ENCODE measurements at regions not wholly inside any gene's neighbourhood (a gene's known extent, or its start where the extent isn't known, plus 50 kb on each side); places are given as distances from the start of the nearest gene placed in this dataset.

DNA sequence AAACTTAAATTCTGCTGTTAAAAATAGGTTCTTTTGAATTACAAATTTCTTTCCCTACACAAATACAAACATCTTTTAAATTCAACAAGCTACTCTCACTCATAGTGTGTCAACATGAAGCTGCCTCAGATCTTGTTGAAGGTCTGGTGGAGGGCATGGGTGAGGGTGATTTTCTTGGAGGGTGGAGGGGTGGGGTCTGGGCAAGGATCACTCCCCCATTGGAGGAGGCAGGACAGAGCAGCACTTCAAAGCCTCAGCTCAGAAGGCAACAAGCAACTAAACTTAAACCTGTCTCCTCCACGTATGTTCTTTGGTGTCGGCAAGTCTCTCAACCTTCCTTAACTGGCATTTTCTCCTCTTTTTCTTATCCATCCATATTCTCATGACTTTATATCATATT is 730.9 kb downstream of the NR2F2 start:
- DNase-seq (ENCODE audit: low read depth), result no peak
- H3K4me3 ChIP-seq (ENCODE audit: low read depth, low read length), result no peak overlapping the region
- TF ChIP-seq, protein P1, sequence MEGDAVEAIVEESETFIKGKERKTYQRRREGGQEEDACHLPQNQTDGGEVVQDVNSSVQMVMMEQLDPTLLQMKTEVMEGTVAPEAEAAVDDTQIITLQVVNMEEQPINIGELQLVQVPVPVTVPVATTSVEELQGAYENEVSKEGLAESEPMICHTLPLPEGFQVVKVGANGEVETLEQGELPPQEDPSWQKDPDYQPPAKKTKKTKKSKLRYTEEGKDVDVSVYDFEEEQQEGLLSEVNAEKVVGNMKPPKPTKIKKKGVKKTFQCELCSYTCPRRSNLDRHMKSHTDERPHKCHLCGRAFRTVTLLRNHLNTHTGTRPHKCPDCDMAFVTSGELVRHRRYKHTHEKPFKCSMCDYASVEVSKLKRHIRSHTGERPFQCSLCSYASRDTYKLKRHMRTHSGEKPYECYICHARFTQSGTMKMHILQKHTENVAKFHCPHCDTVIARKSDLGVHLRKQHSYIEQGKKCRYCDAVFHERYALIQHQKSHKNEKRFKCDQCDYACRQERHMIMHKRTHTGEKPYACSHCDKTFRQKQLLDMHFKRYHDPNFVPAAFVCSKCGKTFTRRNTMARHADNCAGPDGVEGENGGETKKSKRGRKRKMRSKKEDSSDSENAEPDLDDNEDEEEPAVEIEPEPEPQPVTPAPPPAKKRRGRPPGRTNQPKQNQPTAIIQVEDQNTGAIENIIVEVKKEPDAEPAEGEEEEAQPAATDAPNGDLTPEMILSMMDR (IDR thresholded peaks at IDR 0.05; ENCODE audit: insufficient read depth, low read depth, low read length), result no peak

- H3K4me3 ChIP-seq (ENCODE audit: low read depth, low read length), result no peak overlapping the region
- TF ChIP-seq, protein P1 (IDR thresholded peaks at IDR 0.05; ENCODE audit: insufficient read depth, low read depth, low read length), result no peak
- DNase-seq (ENCODE audit: low read depth), result no peak
These were observed 741.2 kb downstream of the NR2F2 start for GRCh38 chr15:97071668-97072067.

GRCh38 chr15:97072545-97072944 is 742.0 kb downstream of the NR2F2 start:
- DNase-seq (ENCODE audit: low read depth), result no peak
- TF ChIP-seq, protein P1 (IDR thresholded peaks at IDR 0.05; ENCODE audit: insufficient read depth, low read depth, low read length), result no peak
- H3K4me3 ChIP-seq (ENCODE audit: low read depth, low read length), result no peak overlapping the region

GRCh38 chr15:97076011-97076410 is 745.5 kb downstream of the NR2F2 start:
- TF ChIP-seq, protein P1 (IDR thresholded peaks at IDR 0.05; ENCODE audit: insufficient read depth, low read depth, low read length), result no peak
- H3K4me3 ChIP-seq (ENCODE audit: low read depth, low read length), result no peak overlapping the region
- DNase-seq (ENCODE audit: low read depth), result no peak

- H3K4me3 ChIP-seq (ENCODE audit: low read depth, low read length), result no peak overlapping the region
- DNase-seq (ENCODE audit: low read depth), result no peak
- TF ChIP-seq, protein P1 (IDR thresholded peaks at IDR 0.05; ENCODE audit: insufficient read depth, low read depth, low read length), result no peak
These were observed 747.5 kb downstream of the NR2F2 start for GRCh38 chr15:97077975-97078374.

DNA sequence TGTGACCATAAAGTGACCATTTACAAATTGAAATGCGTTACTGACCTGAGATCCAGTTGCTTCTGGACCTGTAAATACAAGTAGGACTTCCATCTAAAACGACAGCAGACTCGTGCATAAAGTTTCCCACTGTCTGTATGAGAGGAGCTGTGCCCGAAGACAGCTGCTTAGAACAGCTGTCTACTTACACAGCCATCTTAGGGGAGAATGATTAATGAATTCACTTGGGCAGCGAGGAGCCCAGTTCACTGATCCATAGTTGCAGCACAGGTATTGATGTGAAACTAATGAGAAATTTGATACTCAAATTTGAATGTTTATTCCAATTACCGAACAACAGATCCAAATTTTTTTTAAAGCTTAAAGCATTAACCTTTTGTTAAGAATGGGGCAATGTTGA is 748.1 kb downstream of the NR2F2 start:
- no peak for DNase-seq (ENCODE audit: low read depth)
- H3K4me3 ChIP-seq (ENCODE audit: low read depth, low read length), result no peak overlapping the region
- TF ChIP-seq, protein P1 (IDR thresholded peaks at IDR 0.05; ENCODE audit: insufficient read depth, low read depth, low read length), result no peak

GRCh38 chr15:97081666-97082226 is 751.2 kb downstream of the NR2F2 start:
- H3K4me3 ChIP-seq (ENCODE audit: low read depth, low read length), result no peak overlapping the region
- TF ChIP-seq, protein P1 (IDR thresholded peaks at IDR 0.05; ENCODE audit: insufficient read depth, low read depth, low read length), result no peak
- no peak for DNase-seq (ENCODE audit: low read depth)

Data from fibroblast of villous mesenchyme (primary cell).